GM23248 (cell line): ENCODE measurements at regions not wholly inside any gene's neighbourhood (a gene's known extent, or its start where the extent isn't known, plus 50 kb on each side); places are given as distances from the start of the nearest gene placed in this dataset.

Experiments used
- EZH2 ChIP-seq: fragments of 200-600 bp; sonication (generic); IDR thresholded peaks from 2 replicates; pipeline ENCODE4 v1.6.1; 2018; ENCODE audit warnings: antibody characterized with exemption, mild to moderate bottlenecking; ENCODE audit not compliant: insufficient read depth, poor library complexity, severe bottlenecking
- EZH2phosphoT487 ChIP-seq: fragments of 200-600 bp; sonication (generic); IDR thresholded peaks from 2 replicates; pipeline ENCODE4 v1.6.1; 2018; ENCODE audit warnings: antibody characterized with exemption, moderate library complexity, mild to moderate bottlenecking, low read depth; ENCODE audit not compliant: insufficient read depth

DNA sequence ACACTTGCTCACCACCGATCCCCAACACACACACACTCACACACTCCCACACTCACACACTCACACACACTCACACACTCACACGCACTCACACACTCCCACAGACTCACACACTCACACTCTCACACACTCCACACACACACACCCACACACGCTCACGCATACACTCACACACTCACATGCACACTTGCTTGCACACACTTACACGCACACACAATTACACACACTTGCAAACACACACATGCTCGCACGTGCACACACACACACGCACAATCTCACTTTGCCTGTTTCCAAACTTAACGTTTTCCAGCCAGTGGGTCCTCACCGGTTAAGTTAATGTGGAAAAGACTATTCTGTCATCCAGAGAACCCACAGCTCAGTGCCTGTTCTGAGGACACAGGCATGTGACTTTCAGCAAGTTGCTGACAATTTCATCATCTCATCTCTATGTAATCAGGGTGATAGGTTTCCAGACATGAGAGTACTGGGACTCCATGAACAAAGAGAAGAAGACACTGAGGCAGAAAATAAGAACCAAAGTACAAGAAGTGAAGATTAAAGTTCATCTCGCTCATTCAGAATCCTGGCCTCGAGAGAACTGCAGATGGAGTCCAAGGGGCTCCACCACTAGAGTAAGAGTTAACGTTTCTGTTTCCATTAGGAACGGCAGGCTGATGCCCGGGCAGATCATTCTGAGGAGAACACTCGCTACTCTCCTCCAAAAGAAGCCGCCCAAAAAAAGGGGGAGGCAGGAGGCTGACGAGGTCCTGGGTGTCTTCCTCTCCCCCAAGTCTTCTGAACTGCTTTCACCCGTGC is 153.2 kb upstream of the FRG1 start:
- TF ChIP-seq EZH2phosphoT487 (no peak), EZH2 (no peak)
